ENCODE measurements at regions not wholly inside any gene's neighbourhood (a gene's known extent, or its start where the extent isn't known, plus 50 kb on each side); places are given as distances from the start of the nearest gene placed in this dataset.

GRCh38 chr6:43984442-43985321 is 142.6 kb downstream of the MRPL14 start:
- Histone ChIP-seq H3K9ac (ENCODE audit: low read depth, low read length) (no peak overlapping the region), H3K4me1 (ENCODE audit: control insufficient read depth, insufficient read depth, low read length) (no peaks in the 10 kb centered on the region), H3K4me3 (ENCODE audit: low read depth, low read length) (no peak overlapping the region), H3K36me3 (ENCODE audit: control insufficient read depth, insufficient read depth, low read length) (no peaks in the 10 kb centered on the region), H3K27me3 (ENCODE audit: control insufficient read depth, insufficient read depth, low read length) (no peaks in the 10 kb centered on the region), H3K9me3 (ENCODE audit: control insufficient read depth, insufficient read depth, low read length) (no peaks in the 10 kb centered on the region), H3K27ac (ENCODE audit: low read depth, low read length) (no peak overlapping the region)

- Histone ChIP-seq H3K4me1 (ENCODE audit: control insufficient read depth, insufficient read depth, low read length) (no peaks in the 10 kb centered on the region), H3K4me3 (ENCODE audit: low read depth, low read length) (no peak overlapping the region), H3K9ac (ENCODE audit: low read depth, low read length) (no peak overlapping the region), H3K27ac (ENCODE audit: low read depth, low read length) (no peak overlapping the region), H3K36me3 (ENCODE audit: control insufficient read depth, insufficient read depth, low read length) (no peaks in the 10 kb centered on the region), H3K9me3 (ENCODE audit: control insufficient read depth, insufficient read depth, low read length) (no peaks in the 10 kb centered on the region), H3K27me3 (ENCODE audit: control insufficient read depth, insufficient read depth, low read length) (no peaks in the 10 kb centered on the region)
Measured at GRCh38 chr6:43983632-43984031, 143.6 kb downstream of the MRPL14 start.

GRCh38 chr6:43983191-43983590 is 144.1 kb downstream of the MRPL14 start:
- Histone ChIP-seq H3K27ac (ENCODE audit: low read depth, low read length) (no peak overlapping the region), H3K36me3 (ENCODE audit: control insufficient read depth, insufficient read depth, low read length) (no peaks in the 10 kb centered on the region), H3K4me1 (ENCODE audit: control insufficient read depth, insufficient read depth, low read length) (no peaks in the 10 kb centered on the region), H3K9ac (ENCODE audit: low read depth, low read length) (no peak overlapping the region), H3K4me3 (ENCODE audit: low read depth, low read length) (no peak overlapping the region), H3K9me3 (ENCODE audit: control insufficient read depth, insufficient read depth, low read length) (no peaks in the 10 kb centered on the region), H3K27me3 (ENCODE audit: control insufficient read depth, insufficient read depth, low read length) (no peaks in the 10 kb centered on the region)

DNA sequence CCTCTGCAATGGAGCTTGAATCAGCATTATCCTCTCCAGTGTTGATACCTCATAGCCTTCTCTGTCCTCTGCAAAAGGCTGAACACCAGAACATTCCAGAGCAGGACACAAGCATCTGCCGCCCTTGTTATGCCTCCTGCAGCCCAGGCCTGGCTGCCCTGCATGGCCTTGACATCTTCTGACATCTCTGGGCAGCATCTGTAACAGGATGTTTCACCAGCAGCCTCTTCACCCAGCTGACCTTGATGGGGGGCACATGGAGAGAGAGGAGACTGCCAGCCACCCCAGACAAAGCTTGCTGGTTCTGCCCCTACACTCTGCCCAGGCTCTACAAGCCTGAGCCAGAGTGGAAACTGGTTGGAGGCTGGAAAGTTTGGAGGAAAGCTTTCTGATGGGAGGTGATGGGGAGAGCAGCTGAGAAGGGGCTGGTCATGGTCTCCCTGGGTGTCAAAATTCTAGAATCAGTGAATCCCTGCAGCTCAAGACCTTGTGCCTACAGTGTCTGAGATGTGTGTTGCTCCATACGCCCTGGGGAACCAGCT is 145.1 kb downstream of the MRPL14 start:
- no peak overlapping the region for H3K9ac ChIP-seq (ENCODE audit: low read depth, low read length)
- H3K27me3 ChIP-seq (ENCODE audit: control insufficient read depth, insufficient read depth, low read length), result no peaks in the 10 kb centered on the region
- no peaks in the 10 kb centered on the region for H3K36me3 ChIP-seq (ENCODE audit: control insufficient read depth, insufficient read depth, low read length)
- H3K4me1 ChIP-seq (ENCODE audit: control insufficient read depth, insufficient read depth, low read length), result no peaks in the 10 kb centered on the region
- H3K27ac ChIP-seq (ENCODE audit: low read depth, low read length), result no peak overlapping the region
- H3K9me3 ChIP-seq (ENCODE audit: control insufficient read depth, insufficient read depth, low read length), result no peaks in the 10 kb centered on the region
- no peak overlapping the region for H3K4me3 ChIP-seq (ENCODE audit: low read depth, low read length)

GRCh38 chr6:43981363-43981990 is 145.8 kb downstream of the MRPL14 start:
- H3K36me3 ChIP-seq (ENCODE audit: control insufficient read depth, insufficient read depth, low read length), result no peaks in the 10 kb centered on the region
- H3K4me3 ChIP-seq (ENCODE audit: low read depth, low read length), result no peak overlapping the region
- no peaks in the 10 kb centered on the region for H3K4me1 ChIP-seq (ENCODE audit: control insufficient read depth, insufficient read depth, low read length)
- no peaks in the 10 kb centered on the region for H3K27me3 ChIP-seq (ENCODE audit: control insufficient read depth, insufficient read depth, low read length)
- H3K9ac ChIP-seq (ENCODE audit: low read depth, low read length), result no peak overlapping the region
- no peaks in the 10 kb centered on the region for H3K9me3 ChIP-seq (ENCODE audit: control insufficient read depth, insufficient read depth, low read length)
- no peak overlapping the region for H3K27ac ChIP-seq (ENCODE audit: low read depth, low read length)

DNA sequence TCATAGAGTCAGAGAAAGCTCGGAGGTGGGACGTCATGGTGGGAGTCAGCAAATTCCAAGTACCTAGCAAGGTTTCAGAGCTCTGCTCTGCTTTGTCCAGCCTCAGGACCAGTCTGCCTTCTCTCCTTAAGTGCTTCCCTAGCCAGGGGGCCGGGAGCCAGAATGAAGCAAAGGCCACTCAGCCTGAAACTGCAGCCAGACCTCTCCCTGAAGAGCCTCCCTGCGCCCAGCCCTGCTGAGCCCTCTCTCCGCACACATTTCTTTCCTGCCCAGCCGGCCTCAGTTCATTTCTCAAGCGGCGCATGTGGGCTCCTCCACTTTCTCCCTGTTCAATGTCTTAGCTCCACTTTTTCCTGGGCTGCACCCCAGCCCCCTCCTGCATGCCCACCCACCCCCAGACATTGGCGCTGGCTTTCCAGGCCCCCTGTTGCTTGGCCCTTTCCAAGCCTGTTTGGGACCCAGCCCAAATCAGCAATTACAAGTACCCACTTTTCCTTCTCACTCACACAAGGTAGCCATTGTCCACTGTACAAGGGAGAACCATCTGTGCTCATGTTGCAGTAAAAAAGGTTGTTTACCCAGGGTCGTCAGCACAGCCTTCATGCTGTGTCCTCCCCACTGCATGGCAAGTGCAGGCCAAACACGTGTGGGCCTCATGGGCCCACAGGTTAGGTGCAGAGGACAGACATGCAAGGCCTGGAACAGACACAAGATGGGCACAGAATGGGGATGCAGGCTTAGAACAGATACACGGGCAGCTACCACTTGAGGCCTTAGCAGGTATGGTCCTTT is 147.1 kb downstream of the MRPL14 start:
- no peak overlapping the region for H3K4me3 ChIP-seq (ENCODE audit: low read depth, low read length)
- no peak overlapping the region for H3K27ac ChIP-seq (ENCODE audit: low read depth, low read length)
- H3K27me3 ChIP-seq (ENCODE audit: control insufficient read depth, insufficient read depth, low read length), result no peaks in the 10 kb centered on the region
- H3K9ac ChIP-seq (ENCODE audit: low read depth, low read length), result no peak overlapping the region
- H3K4me1 ChIP-seq (ENCODE audit: control insufficient read depth, insufficient read depth, low read length), result no peaks in the 10 kb centered on the region
- H3K9me3 ChIP-seq (ENCODE audit: control insufficient read depth, insufficient read depth, low read length), result no peaks in the 10 kb centered on the region
- no peaks in the 10 kb centered on the region for H3K36me3 ChIP-seq (ENCODE audit: control insufficient read depth, insufficient read depth, low read length)

DNA sequence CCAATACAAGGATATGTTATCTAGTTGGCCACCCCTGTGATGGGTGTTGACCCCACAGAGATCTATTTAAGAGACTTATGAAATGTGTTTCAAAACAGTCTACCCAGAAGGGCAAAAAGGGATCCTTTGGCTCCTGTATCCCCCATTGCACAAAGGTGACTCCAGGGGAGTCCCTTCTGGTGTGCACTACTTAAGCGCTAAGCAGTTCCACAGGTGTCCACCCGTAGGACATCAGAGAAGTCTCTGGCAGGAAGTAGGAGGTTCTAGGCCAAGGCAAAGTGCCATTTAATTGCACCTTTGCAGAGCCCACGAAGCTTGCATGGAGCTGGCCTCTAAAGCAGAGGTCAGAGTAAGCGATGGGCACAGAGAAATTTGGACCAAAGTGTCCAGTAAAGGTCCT is 147.7 kb downstream of the MRPL14 start:
- Histone ChIP-seq H3K9ac (ENCODE audit: low read depth, low read length) (no peak overlapping the region), H3K4me3 (ENCODE audit: low read depth, low read length) (no peak overlapping the region), H3K27ac (ENCODE audit: low read depth, low read length) (no peak overlapping the region), H3K27me3 (ENCODE audit: control insufficient read depth, insufficient read depth, low read length) (no peaks in the 10 kb centered on the region), H3K36me3 (ENCODE audit: control insufficient read depth, insufficient read depth, low read length) (no peaks in the 10 kb centered on the region), H3K4me1 (ENCODE audit: control insufficient read depth, insufficient read depth, low read length) (no peaks in the 10 kb centered on the region), H3K9me3 (ENCODE audit: control insufficient read depth, insufficient read depth, low read length) (no peaks in the 10 kb centered on the region)

- Histone ChIP-seq H3K9me3 (ENCODE audit: control insufficient read depth, insufficient read depth, low read length) (no peaks in the 10 kb centered on the region), H3K9ac (ENCODE audit: low read depth, low read length) (no peak overlapping the region), H3K4me3 (ENCODE audit: low read depth, low read length) (no peak overlapping the region), H3K27me3 (ENCODE audit: control insufficient read depth, insufficient read depth, low read length) (no peaks in the 10 kb centered on the region), H3K27ac (ENCODE audit: low read depth, low read length) (no peak overlapping the region), H3K36me3 (ENCODE audit: control insufficient read depth, insufficient read depth, low read length) (no peaks in the 10 kb centered on the region), H3K4me1 (ENCODE audit: control insufficient read depth, insufficient read depth, low read length) (no peaks in the 10 kb centered on the region)
Measured at GRCh38 chr6:43978473-43979346, 148.5 kb downstream of the MRPL14 start.

DNA sequence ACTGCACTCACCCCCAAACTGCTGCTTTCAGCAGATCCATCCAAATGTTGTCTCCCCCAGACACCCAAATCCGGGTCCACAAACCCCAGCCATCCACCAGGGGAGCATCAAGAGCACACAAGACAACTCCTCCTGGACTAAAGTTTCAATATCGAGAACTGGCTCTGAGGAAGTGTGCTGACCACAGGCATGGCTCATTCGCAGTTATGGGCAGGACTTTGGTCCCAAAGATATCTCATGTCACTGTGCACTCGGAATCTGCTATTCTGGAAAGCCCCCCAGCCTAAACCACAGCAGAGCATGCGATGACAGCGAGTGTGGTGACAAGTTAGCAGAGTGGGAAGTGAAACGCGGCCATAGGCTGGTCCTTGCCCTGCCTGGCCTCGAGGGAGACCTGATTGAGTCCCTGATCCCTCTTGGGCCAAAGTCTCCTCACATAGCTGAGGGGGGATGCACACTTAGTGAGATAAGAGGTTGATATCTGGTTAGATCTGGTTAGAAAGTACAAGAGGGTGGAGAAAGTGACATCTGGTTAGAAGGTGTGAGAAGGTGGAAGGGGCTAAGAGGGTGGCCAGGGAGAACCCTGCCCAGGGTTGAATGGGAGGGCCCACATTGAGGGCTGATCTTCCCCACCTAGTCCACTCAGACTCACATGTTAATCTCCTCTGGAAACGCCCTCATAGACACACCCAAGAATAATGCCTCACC is 149.7 kb downstream of the MRPL14 start:
- no peaks in the 10 kb centered on the region for H3K4me1 ChIP-seq (ENCODE audit: control insufficient read depth, insufficient read depth, low read length)

More for the DNA sequence above, 149.7 kb downstream of the MRPL14 start:
- Histone ChIP-seq H3K27ac (ENCODE audit: low read depth, low read length) (no peak overlapping the region), H3K9ac (ENCODE audit: low read depth, low read length) (no peak overlapping the region), H3K36me3 (ENCODE audit: control insufficient read depth, insufficient read depth, low read length) (no peaks in the 10 kb centered on the region), H3K27me3 (ENCODE audit: control insufficient read depth, insufficient read depth, low read length) (no peaks in the 10 kb centered on the region), H3K4me3 (ENCODE audit: low read depth, low read length) (no peak overlapping the region), H3K9me3 (ENCODE audit: control insufficient read depth, insufficient read depth, low read length) (no peaks in the 10 kb centered on the region)

Measured in HUES48 (cell line).